ENCODE measurements at regions not wholly inside any gene's neighbourhood (a gene's known extent, or its start where the extent isn't known, plus 50 kb on each side); places are given as distances from the start of the nearest gene placed in this dataset.
"Not testable (repeated sequence)": the region's sequence is repeated elsewhere in the genome, so short reads cannot be mapped to it uniquely, and the experiment has no call there.

DNA sequence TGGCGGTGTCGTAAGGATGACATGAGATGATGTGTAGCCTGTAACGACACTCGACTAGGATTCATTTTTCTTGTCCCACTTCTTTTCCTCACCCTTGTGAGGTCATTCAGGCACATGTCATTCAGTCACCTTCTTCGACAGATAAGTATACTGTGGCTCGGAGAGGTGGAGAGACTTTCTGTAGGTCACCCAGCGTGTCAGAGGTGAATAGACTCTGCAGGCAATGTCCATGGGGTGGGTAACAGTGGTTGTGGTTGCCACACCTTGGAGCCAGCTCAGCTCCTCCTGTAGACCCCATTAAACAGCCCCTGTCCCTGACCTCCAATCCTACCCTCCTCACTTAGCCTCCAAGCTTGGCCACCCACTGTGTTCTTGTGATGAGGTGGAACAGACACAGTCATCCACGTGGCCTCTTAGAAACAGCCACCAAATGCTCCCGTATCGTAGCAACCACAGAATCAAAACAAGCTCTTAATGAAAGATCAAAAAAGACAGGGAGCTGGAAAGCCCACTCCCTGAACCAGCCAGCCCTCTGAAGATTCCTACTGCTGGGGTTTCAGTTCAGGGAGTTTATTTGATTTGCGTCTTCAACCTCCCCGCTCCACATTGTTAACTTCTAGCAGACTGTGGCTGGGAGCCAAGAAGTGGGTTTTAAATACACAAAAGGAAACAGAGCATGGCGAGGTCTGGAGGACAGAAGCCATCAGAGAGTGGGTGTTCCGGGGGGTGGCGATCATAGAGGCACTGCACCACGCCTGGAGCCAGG is 89.0 kb upstream of the GRK3 start:
- Histone ChIP-seq H3K27ac (ENCODE audit: low read length) (no peak overlapping the region), H3K27me3 (ENCODE audit: control insufficient read depth, insufficient read depth, low read length) (no peaks in the 10 kb centered on the region), H3K4me3 (ENCODE audit: low read length) (no peak overlapping the region), H3K4me1 (ENCODE audit: control insufficient read depth, insufficient read depth, low read length) (no peaks in the 10 kb centered on the region), H3K36me3 (ENCODE audit: control insufficient read depth, insufficient read depth, low read length) (no peaks in the 10 kb centered on the region), H3K9me3 (ENCODE audit: control insufficient read depth, insufficient read depth, low read length) (no peaks in the 10 kb centered on the region)
- no CpG with 5 or more reads among the region's 16 CpGs for WGBS (ENCODE audit: insufficient coverage, insufficient read length)
- no peak for DNase-seq (ENCODE audit: low read depth, low spot score)

DNA sequence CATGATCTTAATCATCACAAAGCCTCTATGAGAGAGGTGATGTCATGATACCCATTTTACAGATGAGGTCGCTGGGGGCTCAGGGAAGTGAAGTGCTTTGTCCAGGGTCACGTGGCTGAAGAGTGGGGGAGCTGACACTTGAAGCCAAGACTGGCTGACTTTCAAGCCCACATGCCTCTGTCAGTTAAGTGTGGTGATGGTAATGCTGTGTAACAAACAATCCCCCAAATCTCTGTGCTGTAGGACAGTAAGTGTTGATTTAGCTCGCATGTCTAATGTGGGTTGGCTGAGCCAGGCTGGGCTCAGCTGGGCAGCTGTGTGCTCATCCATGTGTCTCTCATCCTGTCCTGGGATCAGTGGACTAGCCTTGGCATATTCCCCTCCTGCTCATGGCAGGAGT is 87.1 kb upstream of the GRK3 start:
- WGBS (ENCODE audit: insufficient coverage, insufficient read length) = no CpG with 5 or more reads among the region's 3 CpGs
- Histone ChIP-seq H3K9me3 (ENCODE audit: control insufficient read depth, insufficient read depth, low read length) (no peaks in the 10 kb centered on the region), H3K36me3 (ENCODE audit: control insufficient read depth, insufficient read depth, low read length) (no peaks in the 10 kb centered on the region), H3K4me3 (ENCODE audit: low read length) (no peak overlapping the region), H3K27ac (ENCODE audit: low read length) (no peak overlapping the region), H3K4me1 (ENCODE audit: control insufficient read depth, insufficient read depth, low read length) (no peaks in the 10 kb centered on the region), H3K27me3 (ENCODE audit: control insufficient read depth, insufficient read depth, low read length) (no peaks in the 10 kb centered on the region)
- DNase-seq (ENCODE audit: low read depth, low spot score) = no peak

DNA sequence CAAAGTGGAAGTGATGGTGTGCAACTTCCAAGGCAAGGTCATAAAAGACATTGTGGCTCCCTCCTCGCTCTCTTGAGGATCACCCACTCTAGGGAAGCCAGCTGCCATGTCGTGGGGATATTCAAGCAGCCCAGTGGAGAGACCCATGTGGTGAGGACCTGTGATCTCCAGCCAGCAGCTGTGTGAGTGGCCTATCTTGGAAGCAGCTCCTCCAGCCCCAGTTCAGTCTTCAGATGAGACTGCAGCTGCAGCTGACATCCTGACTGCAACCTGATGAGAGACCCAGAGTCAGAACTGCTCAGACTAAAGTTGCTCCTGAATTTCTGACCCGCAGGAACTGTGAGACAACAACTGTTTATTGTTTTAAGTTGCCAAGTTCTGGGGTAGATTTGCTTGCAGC is 86.4 kb upstream of the GRK3 start:
- no peak for DNase-seq (ENCODE audit: low read depth, low spot score)
- H3K4me3 ChIP-seq (ENCODE audit: low read length) = no peak overlapping the region
- no peaks in the 10 kb centered on the region for H3K4me1 ChIP-seq (ENCODE audit: control insufficient read depth, insufficient read depth, low read length)
- WGBS (ENCODE audit: insufficient coverage, insufficient read length) = no CpG with 5 or more reads among the region's 3 CpGs
- no peaks in the 10 kb centered on the region for H3K36me3 ChIP-seq (ENCODE audit: control insufficient read depth, insufficient read depth, low read length)
- H3K27ac ChIP-seq (ENCODE audit: low read length) = no peak overlapping the region
- H3K9me3 ChIP-seq (ENCODE audit: control insufficient read depth, insufficient read depth, low read length) = no peaks in the 10 kb centered on the region
- H3K27me3 ChIP-seq (ENCODE audit: control insufficient read depth, insufficient read depth, low read length) = no peaks in the 10 kb centered on the region

GRCh38 chr22:25478528-25478927 is 85.9 kb upstream of the GRK3 start:
- WGBS (ENCODE audit: insufficient coverage, insufficient read length) = no CpG with 5 or more reads among the region's 2 CpGs

GRCh38 chr22:25480868-25481267 is 83.6 kb upstream of the GRK3 start:
- not testable (repeated sequence) for DNase-seq (ENCODE audit: low read depth, low spot score); H3K9me3 ChIP-seq (ENCODE audit: control insufficient read depth, insufficient read depth, low read length); H3K27me3 ChIP-seq (ENCODE audit: control insufficient read depth, insufficient read depth, low read length); H3K4me3 ChIP-seq (ENCODE audit: low read length); H3K4me1 ChIP-seq (ENCODE audit: control insufficient read depth, insufficient read depth, low read length); H3K27ac ChIP-seq (ENCODE audit: low read length); H3K36me3 ChIP-seq (ENCODE audit: control insufficient read depth, insufficient read depth, low read length)
- no CpG with 5 or more reads among the region's 5 CpGs for WGBS (ENCODE audit: insufficient coverage, insufficient read length)

More at GRCh38 chr22:25478528-25478927, 85.9 kb upstream of the GRK3 start:
- no peak overlapping the region for H3K4me3 ChIP-seq (ENCODE audit: low read length)
- no peaks in the 10 kb centered on the region for H3K36me3 ChIP-seq (ENCODE audit: control insufficient read depth, insufficient read depth, low read length)
- H3K27ac ChIP-seq (ENCODE audit: low read length) = no peak overlapping the region
- DNase-seq (ENCODE audit: low read depth, low spot score) = no peak
- H3K27me3 ChIP-seq (ENCODE audit: control insufficient read depth, insufficient read depth, low read length) = no peaks in the 10 kb centered on the region
- H3K9me3 ChIP-seq (ENCODE audit: control insufficient read depth, insufficient read depth, low read length) = no peaks in the 10 kb centered on the region
- no peaks in the 10 kb centered on the region for H3K4me1 ChIP-seq (ENCODE audit: control insufficient read depth, insufficient read depth, low read length)

- no CpG with 5 or more reads among the region's 5 CpGs for WGBS (ENCODE audit: insufficient coverage, insufficient read length)
- no peaks in the 10 kb centered on the region for H3K27me3 ChIP-seq (ENCODE audit: control insufficient read depth, insufficient read depth, low read length)
- no peaks in the 10 kb centered on the region for H3K9me3 ChIP-seq (ENCODE audit: control insufficient read depth, insufficient read depth, low read length)
- H3K4me3 ChIP-seq (ENCODE audit: low read length) = no peak overlapping the region
- H3K4me1 ChIP-seq (ENCODE audit: control insufficient read depth, insufficient read depth, low read length) = no peaks in the 10 kb centered on the region
- no peak overlapping the region for H3K27ac ChIP-seq (ENCODE audit: low read length)
- no peaks in the 10 kb centered on the region for H3K36me3 ChIP-seq (ENCODE audit: control insufficient read depth, insufficient read depth, low read length)
- no peak for DNase-seq (ENCODE audit: low read depth, low spot score)
Measured at GRCh38 chr22:25482091-25482760, 82.2 kb upstream of the GRK3 start.

- no peaks in the 10 kb centered on the region for H3K4me1 ChIP-seq (ENCODE audit: control insufficient read depth, insufficient read depth, low read length)
- no peaks in the 10 kb centered on the region for H3K9me3 ChIP-seq (ENCODE audit: control insufficient read depth, insufficient read depth, low read length)
- no peak overlapping the region for H3K4me3 ChIP-seq (ENCODE audit: low read length)
- no peaks in the 10 kb centered on the region for H3K27me3 ChIP-seq (ENCODE audit: control insufficient read depth, insufficient read depth, low read length)
- no peak for DNase-seq (ENCODE audit: low read depth, low spot score)
- no peak overlapping the region for H3K27ac ChIP-seq (ENCODE audit: low read length)
- H3K36me3 ChIP-seq (ENCODE audit: control insufficient read depth, insufficient read depth, low read length) = no peaks in the 10 kb centered on the region
- WGBS (ENCODE audit: insufficient coverage, insufficient read length) = no CpG with 5 or more reads among the region's 3 CpGs
Measured at GRCh38 chr22:25482868-25483639, 81.4 kb upstream of the GRK3 start.

- H3K27ac ChIP-seq (ENCODE audit: low read length) = no peak overlapping the region
- no CpG with 5 or more reads among the region's 1 CpG for WGBS (ENCODE audit: insufficient coverage, insufficient read length)
- H3K4me1 ChIP-seq (ENCODE audit: control insufficient read depth, insufficient read depth, low read length) = no peaks in the 10 kb centered on the region
- no peaks in the 10 kb centered on the region for H3K27me3 ChIP-seq (ENCODE audit: control insufficient read depth, insufficient read depth, low read length)
- no peak overlapping the region for H3K4me3 ChIP-seq (ENCODE audit: low read length)
- no peak for DNase-seq (ENCODE audit: low read depth, low spot score)
- H3K36me3 ChIP-seq (ENCODE audit: control insufficient read depth, insufficient read depth, low read length) = no peaks in the 10 kb centered on the region
- H3K9me3 ChIP-seq (ENCODE audit: control insufficient read depth, insufficient read depth, low read length) = no peaks in the 10 kb centered on the region
Measured at GRCh38 chr22:25483931-25484330, 80.5 kb upstream of the GRK3 start.

DNA sequence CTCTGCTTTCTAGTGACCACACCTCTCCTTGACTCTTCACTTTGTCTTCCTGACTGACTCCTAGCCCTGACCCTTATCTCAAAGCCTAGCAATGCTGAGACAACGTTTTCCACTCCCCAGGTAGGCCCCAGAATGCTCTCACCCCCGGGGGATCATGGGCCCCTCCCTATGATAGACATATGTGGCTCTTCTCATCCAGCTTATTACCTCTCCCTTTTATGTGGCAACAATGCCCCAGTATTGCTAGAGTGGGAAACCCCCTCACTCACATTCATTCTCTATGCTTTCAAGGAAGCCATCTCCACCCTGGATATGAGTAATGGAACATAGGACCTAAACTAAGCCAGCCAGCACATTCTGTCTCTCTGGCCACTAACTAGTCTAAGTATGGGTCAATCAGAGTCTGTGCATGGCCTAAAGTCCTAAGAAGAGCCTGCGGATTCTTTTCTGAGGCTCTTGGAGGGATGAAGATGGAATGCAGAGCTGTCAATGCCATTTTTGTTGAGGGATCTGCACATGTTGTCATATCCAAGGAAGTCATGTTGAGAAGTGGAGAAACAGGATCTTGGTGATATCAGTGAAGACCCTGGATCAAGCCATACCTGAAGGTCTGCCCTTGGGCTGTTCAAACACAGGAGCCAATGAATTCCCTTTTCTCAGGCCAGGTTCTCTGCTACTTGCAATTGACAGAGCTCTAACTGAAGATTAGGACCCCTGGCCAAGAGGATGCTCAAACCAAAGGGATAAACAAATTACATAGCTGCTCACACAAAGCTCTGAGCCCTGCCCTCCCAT is 79.8 kb upstream of the GRK3 start:
- H3K4me1 ChIP-seq (ENCODE audit: control insufficient read depth, insufficient read depth, low read length) = no peaks in the 10 kb centered on the region
- H3K9me3 ChIP-seq (ENCODE audit: control insufficient read depth, insufficient read depth, low read length) = no peaks in the 10 kb centered on the region
- DNase-seq (ENCODE audit: low read depth, low spot score) = no peak
- no peak overlapping the region for H3K4me3 ChIP-seq (ENCODE audit: low read length)
- H3K27me3 ChIP-seq (ENCODE audit: control insufficient read depth, insufficient read depth, low read length) = no peaks in the 10 kb centered on the region
- no peak overlapping the region for H3K27ac ChIP-seq (ENCODE audit: low read length)
- no peaks in the 10 kb centered on the region for H3K36me3 ChIP-seq (ENCODE audit: control insufficient read depth, insufficient read depth, low read length)
- no CpG with 5 or more reads among the region's 3 CpGs for WGBS (ENCODE audit: insufficient coverage, insufficient read length)

All from iPS DF 6.9 (cell line).